GM12892 (cell line): ENCODE measurements at regions not wholly inside any gene's neighbourhood (a gene's known extent, or its start where the extent isn't known, plus 50 kb on each side); places are given as distances from the start of the nearest gene placed in this dataset.

Source experiments
- POLR2A ChIP-seq: IDR thresholded peaks from 2 replicates; pipeline ENCODE4 v1.6.1; 2011; ENCODE audit warnings: low read depth, low read length, control low read depth
- POLR2AphosphoS5 ChIP-seq: IDR thresholded peaks from 2 replicates; pipeline ENCODE4 v1.6.1; 2011; ENCODE audit warnings: low read depth, low read length, control low read depth
- TAF1 ChIP-seq: IDR thresholded peaks from 2 replicates; pipeline ENCODE4 v1.6.1; 2011; ENCODE audit warnings: low read depth, mild to moderate bottlenecking, control low read depth, low read length, borderline replicate concordance

DNA sequence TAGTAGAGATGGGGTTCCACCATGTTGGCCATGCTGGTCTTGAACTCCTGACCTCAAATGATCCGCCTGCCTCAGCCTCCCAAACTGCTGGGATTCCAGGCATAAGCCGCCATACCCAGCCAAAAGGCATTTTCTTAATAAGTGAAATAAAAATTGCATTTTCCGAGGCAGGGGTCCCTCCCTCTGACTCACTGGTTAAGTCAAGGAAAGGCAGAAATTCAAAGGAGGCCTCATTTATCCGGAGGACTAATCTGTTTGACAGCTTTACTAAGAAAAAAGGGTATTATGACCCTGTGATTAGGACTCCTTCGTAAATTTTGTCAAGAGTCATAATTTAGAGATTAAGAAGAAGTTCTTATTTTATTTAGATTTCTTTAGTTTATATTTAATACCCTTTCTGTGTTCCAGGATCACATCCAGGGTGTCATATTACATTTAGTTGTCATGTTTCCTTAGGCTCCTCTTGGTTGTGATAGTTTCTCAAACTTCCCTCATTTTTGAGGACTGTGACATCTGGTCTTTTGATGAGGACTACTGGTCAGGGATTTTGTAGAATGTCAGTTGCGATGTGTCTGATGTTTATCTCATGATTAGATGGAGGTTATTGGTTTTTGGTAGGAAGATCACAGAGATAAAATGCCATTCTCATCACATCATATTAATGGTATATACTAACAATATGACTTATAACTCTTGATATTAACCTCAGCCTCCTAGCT, 753.7 kb upstream of the AMOT start:
- TF ChIP-seq POLR2A (no peak), POLR2AphosphoS5 (no peak), TAF1 (no peak)
